Transverse colon (tissue), 4 donors: ENCODE measurements at regions not wholly inside any gene's neighbourhood (a gene's known extent, or its start where the extent isn't known, plus 50 kb on each side); places are given as distances from the start of the nearest gene placed in this dataset.

Experiments
- CTCF ChIP-seq, 5 experiments: fragments of 200-600 bp in 3 of 5; fragments of 450-650 bp in 2 of 5; sonication (generic) in 3 of 5; IDR thresholded peaks; 1 replicate in 2 of 5; 2 replicates in 3 of 5; pipeline ENCODE4 v1.5.1; 2016 to 2017; ENCODE audit warnings: antibody characterized with exemption in 5 of 5, inconsistent platforms in 3 of 5, mild to moderate bottlenecking in 2 of 5, moderate library complexity in 1 of 5
- POLR2A ChIP-seq: fragments of 450-650 bp; IDR thresholded peaks from one replicate; pipeline ENCODE4 v1.6.1; 2016; ENCODE audit warnings: antibody characterized with exemption, mild to moderate bottlenecking, moderate library complexity
- POLR2AphosphoS5 ChIP-seq, 3 donors: sonication (generic); formaldehyde crosslinking; IDR thresholded peaks; one replicate each; pipeline ENCODE4 v1.6.1; 2016; ENCODE audit warnings: antibody characterized with exemption in 3 of 3

- TF ChIP-seq CTCF (IDR thresholded peaks at IDR 0.05) = no peak
- no peak for TF ChIP-seq POLR2AphosphoS5 (IDR thresholded peaks at IDR 0.05)
- TF ChIP-seq POLR2A = no peak
These were observed 298.0 kb upstream of the SOX11 start for GRCh38 chr2:5394223-5394622.
